Panc1 (cell line): ENCODE measurements at regions not wholly inside any gene's neighbourhood (a gene's known extent, or its start where the extent isn't known, plus 50 kb on each side); places are given as distances from the start of the nearest gene placed in this dataset.

Experiments used
- ATAC-seq: fragments of 200-7000 bp; cut with Tn5 transposase; 2 replicates; pipeline ENCODE4 v1.9.1; 2020; ENCODE audit warnings: mild to moderate bottlenecking, moderate library complexity
- BruUV-seq: library from RNA; stranded (reverse); fragments of 400-500 nt; replicated peaks from 2 replicates; lab custom pipeline; 2021; lab: Mats Ljungman, UMichigan
- CTCF ChIA-PET: fragments of 300-600 bp; sonication (Branson Sonifier 250); formaldehyde crosslinking; loops from one replicate; lab custom pipeline; 2022; ENCODE audit warnings: antibody characterized with exemption; lab: Charles Lee
- POLR2A ChIA-PET: fragments of 300-600 bp; sonication (Branson Sonifier 250); formaldehyde crosslinking; loops from one replicate; lab custom pipeline; 2022; ENCODE audit warnings: antibody characterized with exemption; lab: Charles Lee
- DNase-seq: peaks from one replicate; pipeline ENCODE4 v3.0.0-alpha.2; 2010; ENCODE audit warnings: low read depth, low spot score
- H3K27ac ChIP-seq: 2 replicates; pipeline ENCODE4 v1.5.1; 2011; ENCODE audit warnings: mild to moderate bottlenecking, low read length, inconsistent platforms
- H3K27me3 ChIP-seq: fragments of 200-500 bp; sonication (Bioruptor generic); 2 replicates; pipeline ENCODE4 v1.6.0; 2014; ENCODE audit warnings: low read length, inconsistent platforms; ENCODE audit not compliant: control insufficient read depth, insufficient read depth
- H3K36me3 ChIP-seq: fragments of 200-500 bp; sonication (Bioruptor generic); 2 replicates; pipeline ENCODE4 v1.5.1; 2014; ENCODE audit warnings: inconsistent platforms, mild to moderate bottlenecking, low read length, moderate library complexity; ENCODE audit not compliant: control insufficient read depth, insufficient read depth
- H3K4me1 ChIP-seq: 2 replicates; pipeline ENCODE4 v1.5.1; 2011; ENCODE audit warnings: inconsistent platforms, mild to moderate bottlenecking, low read length, moderate library complexity; ENCODE audit not compliant: control insufficient read depth, insufficient read depth
- H3K4me3 ChIP-seq, 2 experiments: 2 replicates each; pipeline ENCODE4 v1.5.1; 2011 to 2012; ENCODE audit warnings: low read depth in 2 of 2, low read length in 2 of 2, mild to moderate bottlenecking in 2 of 2, inconsistent platforms in 1 of 2, moderate library complexity in 1 of 2
- H3K9me3 ChIP-seq: fragments of 200-500 bp; sonication (Bioruptor generic); 2 replicates; pipeline ENCODE4 v1.5.1; 2014; ENCODE audit warnings: low read depth, mild to moderate bottlenecking, inconsistent platforms, low read length, moderate library complexity; ENCODE audit not compliant: control insufficient read depth, insufficient read depth
- POLR2AphosphoS5 ChIP-seq: IDR thresholded peaks from 2 replicates; pipeline ENCODE4 v1.6.1; 2012; ENCODE audit warnings: mild to moderate bottlenecking, low read depth, low read length, moderate library complexity
- SIN3A ChIP-seq: IDR thresholded peaks from 2 replicates; pipeline ENCODE4 v1.6.1; 2012; ENCODE audit warnings: low read depth, mild to moderate bottlenecking, low read length, moderate library complexity, borderline replicate concordance; ENCODE audit not compliant: insufficient read depth
- TCF7L2 ChIP-seq: IDR thresholded peaks from 2 replicates; pipeline ENCODE4 v1.6.1; 2011; ENCODE audit warnings: mild to moderate bottlenecking, low read depth, low read length, inconsistent platforms
- in situ Hi-C: cut with HindIII; loops from 2 replicates; pipeline ENCODE4 v1.10.0; 2016; ENCODE audit warnings: low sequenced_read_pairs, low pct_unique_long_range_greater_than_20kb
- intact Hi-C: fragments of 100-400 bp; cut with micrococcal nuclease; formaldehyde crosslinking; loops from one replicate; pipeline ENCODE4 v1.10.0; 2022; ENCODE audit not compliant: unreplicated experiment
- TF ChIP-seq, protein P1 (sequence below), 2 experiments: IDR thresholded peaks; 2 replicates each; pipeline ENCODE4 v1.6.1; 2011 to 2012; ENCODE audit warnings: low read depth in 2 of 2, control low read depth in 1 of 2, low read length in 1 of 2, mild to moderate bottlenecking in 1 of 2, moderate library complexity in 1 of 2; ENCODE audit not compliant: insufficient read depth in 1 of 2
- TF ChIP-seq, protein P2 (sequence below): fragments of 450-650 bp; IDR thresholded peaks from 2 replicates; pipeline ENCODE4 v1.5.1; 2017; ENCODE audit warnings: mild to moderate bottlenecking

DNA sequence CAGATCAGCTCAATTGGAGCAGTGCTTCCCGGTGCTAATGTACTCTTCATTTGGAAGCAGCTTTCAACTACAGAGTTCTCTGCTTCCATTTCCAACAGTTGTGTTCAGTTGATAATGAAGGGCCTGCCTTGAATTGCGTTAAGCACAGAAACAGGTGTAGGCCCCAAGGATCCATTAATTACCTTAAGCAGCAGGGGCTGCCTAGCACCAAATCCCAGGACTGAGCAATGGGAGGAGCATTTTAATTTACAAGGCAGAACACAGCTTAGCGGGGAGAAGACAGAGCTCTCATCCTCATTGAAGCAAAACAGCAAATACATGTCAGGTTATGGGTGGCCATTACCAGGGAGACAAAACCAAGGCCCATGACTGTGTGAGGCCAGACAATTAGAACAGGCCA is 349.6 kb downstream of the TFEC start:
- Histone ChIP-seq H3K27me3 (no peaks in the 10 kb centered on the region), H3K4me3 (no peak overlapping the region), H3K36me3 (no peaks in the 10 kb centered on the region), H3K9me3 (no peaks in the 10 kb centered on the region), H3K4me1 (peaks cover 3% of the 10 kb centered on the region; the same call in 1 of the 2 replicates), H3K27ac (no peak overlapping the region)
- in situ Hi-C loops (no loop called here), intact Hi-C loops (no loop called here)
- DNase-seq = no peak
- no TSS peak for BruUV-seq
- no peak for ATAC-seq
- CTCF ChIA-PET = no interaction called here
- TF ChIP-seq, protein P1, sequence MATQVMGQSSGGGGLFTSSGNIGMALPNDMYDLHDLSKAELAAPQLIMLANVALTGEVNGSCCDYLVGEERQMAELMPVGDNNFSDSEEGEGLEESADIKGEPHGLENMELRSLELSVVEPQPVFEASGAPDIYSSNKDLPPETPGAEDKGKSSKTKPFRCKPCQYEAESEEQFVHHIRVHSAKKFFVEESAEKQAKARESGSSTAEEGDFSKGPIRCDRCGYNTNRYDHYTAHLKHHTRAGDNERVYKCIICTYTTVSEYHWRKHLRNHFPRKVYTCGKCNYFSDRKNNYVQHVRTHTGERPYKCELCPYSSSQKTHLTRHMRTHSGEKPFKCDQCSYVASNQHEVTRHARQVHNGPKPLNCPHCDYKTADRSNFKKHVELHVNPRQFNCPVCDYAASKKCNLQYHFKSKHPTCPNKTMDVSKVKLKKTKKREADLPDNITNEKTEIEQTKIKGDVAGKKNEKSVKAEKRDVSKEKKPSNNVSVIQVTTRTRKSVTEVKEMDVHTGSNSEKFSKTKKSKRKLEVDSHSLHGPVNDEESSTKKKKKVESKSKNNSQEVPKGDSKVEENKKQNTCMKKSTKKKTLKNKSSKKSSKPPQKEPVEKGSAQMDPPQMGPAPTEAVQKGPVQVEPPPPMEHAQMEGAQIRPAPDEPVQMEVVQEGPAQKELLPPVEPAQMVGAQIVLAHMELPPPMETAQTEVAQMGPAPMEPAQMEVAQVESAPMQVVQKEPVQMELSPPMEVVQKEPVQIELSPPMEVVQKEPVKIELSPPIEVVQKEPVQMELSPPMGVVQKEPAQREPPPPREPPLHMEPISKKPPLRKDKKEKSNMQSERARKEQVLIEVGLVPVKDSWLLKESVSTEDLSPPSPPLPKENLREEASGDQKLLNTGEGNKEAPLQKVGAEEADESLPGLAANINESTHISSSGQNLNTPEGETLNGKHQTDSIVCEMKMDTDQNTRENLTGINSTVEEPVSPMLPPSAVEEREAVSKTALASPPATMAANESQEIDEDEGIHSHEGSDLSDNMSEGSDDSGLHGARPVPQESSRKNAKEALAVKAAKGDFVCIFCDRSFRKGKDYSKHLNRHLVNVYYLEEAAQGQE (IDR thresholded peaks at IDR 0.05; ENCODE audit: insufficient read depth in 1 of 2, low read depth in 2 of 2, low read length in 1 of 2) = no peak
- no peak for TF ChIP-seq SIN3A
- no peak for TF ChIP-seq TCF7L2
- no peak for TF ChIP-seq POLR2AphosphoS5
- TF ChIP-seq, protein P2, sequence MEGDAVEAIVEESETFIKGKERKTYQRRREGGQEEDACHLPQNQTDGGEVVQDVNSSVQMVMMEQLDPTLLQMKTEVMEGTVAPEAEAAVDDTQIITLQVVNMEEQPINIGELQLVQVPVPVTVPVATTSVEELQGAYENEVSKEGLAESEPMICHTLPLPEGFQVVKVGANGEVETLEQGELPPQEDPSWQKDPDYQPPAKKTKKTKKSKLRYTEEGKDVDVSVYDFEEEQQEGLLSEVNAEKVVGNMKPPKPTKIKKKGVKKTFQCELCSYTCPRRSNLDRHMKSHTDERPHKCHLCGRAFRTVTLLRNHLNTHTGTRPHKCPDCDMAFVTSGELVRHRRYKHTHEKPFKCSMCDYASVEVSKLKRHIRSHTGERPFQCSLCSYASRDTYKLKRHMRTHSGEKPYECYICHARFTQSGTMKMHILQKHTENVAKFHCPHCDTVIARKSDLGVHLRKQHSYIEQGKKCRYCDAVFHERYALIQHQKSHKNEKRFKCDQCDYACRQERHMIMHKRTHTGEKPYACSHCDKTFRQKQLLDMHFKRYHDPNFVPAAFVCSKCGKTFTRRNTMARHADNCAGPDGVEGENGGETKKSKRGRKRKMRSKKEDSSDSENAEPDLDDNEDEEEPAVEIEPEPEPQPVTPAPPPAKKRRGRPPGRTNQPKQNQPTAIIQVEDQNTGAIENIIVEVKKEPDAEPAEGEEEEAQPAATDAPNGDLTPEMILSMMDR = no peak
- POLR2A ChIA-PET = no interaction called here

DNA sequence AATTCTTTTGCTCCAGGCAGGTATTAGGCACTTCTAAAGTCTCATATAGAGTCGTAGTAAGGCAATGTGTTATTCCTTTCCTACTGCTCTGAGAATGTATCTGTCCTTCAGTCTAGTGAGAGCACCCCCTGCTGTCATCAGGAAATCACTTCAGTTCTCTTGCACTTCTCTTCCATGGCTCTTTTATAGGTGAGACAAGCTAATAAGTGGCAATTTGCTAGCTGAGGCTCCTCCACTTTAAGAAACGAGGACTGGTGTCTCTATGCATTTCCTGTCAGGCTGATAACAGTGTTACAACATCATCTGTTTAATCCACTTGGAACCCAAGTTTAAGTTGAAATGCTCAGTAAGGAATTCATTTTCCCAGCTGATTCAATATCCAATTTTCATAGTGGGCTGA is 350.6 kb downstream of the TFEC start:
- BruUV-seq = no TSS peak
- intact Hi-C loops = loop anchor here (5.0 to 10.0 kb wide), 2 partner anchors 325 to 1598 kb away; no protein-coding TSS in a partner anchor
- Histone ChIP-seq H3K36me3 (no peaks in the 10 kb centered on the region), H3K4me1 (peaks cover 3% of the 10 kb centered on the region; the same call in 1 of the 2 replicates), H3K27ac (no peak overlapping the region), H3K27me3 (no peaks in the 10 kb centered on the region), H3K9me3 (no peaks in the 10 kb centered on the region), H3K4me3 (no peak overlapping the region)
- ChIA-PET CTCF (interaction anchor here (0.5 kb wide), 1 partner anchor 73 kb away, joined by 4 read pairs; no protein-coding TSS in a partner anchor), POLR2A (no interaction called here)
- DNase-seq (peak; percentile 22), ATAC-seq (no peak)
- in situ Hi-C loops = no loop called here
- TF ChIP-seq, protein P1 (IDR thresholded peaks at IDR 0.05; ENCODE audit: insufficient read depth in 1 of 2, low read depth in 2 of 2, low read length in 1 of 2) = no peak
- no peak for TF ChIP-seq SIN3A
- TF ChIP-seq, protein P2 = peak; percentile 63
